Kidney glomerular epithelial cell (primary cell): ENCODE measurements at regions not wholly inside any gene's neighbourhood (a gene's known extent, or its start where the extent isn't known, plus 50 kb on each side); places are given as distances from the start of the nearest gene placed in this dataset.
"Not testable (repeated sequence)": the region's sequence is repeated elsewhere in the genome, so short reads cannot be mapped to it uniquely, and the experiment has no call there.

Source experiments
- DNase-seq: peaks from one replicate; lab custom pipeline; 2025; lab: John Stamatoyannopoulos, UW

DNA sequence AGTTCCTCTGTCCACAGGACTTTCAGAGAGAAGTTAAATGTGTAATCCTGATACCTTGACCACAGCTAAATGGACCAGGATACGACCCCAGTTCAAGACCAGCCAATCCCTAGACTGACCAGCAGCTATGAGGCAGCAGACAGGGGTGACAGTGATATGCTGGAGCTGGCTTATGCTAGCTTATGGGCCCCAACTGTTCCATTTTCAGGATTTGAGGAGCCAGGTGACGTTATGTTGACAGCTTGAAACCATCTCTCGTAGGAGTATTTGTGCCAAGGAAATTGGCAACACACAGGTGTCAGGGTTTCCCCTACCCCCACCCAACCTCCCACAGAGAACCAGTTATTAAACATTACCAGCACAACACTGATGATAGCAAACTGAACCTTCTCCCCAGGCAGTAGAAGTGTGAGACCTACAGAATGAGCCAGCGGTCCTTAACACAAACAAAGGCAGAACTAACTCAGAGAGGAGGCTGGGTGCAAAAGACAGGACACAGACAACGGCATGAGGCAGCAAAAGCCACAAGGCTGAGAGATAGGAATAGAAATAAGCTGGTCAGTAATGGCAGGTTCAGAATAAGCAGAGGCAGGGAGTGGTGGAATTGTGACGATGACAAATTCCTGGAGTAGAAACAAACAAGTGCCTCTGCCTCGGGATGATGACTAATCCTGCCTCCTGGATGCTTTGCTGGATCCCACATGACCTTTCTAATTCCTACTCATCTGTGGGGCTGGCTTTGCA, 85.6 kb upstream of the CPEB2 start:
- peak; percentile 92 for DNase-seq

DNA sequence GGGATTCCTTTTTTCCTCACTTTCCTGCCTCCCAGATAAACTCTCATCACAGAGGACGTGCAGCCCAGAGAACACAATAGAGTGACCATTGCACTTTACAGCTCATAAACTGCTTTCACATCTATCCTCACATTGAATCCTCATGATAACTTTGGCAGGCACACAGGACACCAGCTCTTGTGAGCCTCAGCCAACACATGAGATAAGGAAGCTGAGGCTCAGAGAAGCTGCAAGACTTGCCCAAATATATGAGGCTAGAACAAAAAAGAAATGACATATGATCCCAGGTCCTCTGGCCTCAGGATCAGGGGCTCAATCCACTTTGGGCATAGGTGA, 85.0 kb upstream of the CPEB2 start:
- no peak for DNase-seq

DNA sequence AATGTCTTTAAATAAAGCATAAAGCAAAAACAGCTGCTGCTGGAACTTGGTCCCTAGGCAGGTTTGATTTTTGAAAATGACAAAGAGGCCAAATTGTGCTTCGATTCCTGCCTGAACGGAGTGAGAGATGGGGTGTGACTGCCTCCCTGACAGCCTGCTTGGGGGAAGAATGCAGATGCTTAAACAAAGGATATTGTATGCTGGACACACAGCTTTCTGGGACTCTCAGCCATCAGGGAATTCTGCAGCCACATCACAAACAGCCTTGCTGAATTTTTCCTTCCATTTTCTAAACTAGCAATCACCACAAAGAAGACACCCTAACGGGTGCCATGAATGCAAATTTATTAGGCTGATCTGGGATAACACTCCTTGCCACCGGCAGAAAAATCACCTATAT, 83.9 kb upstream of the CPEB2 start:
- DNase-seq, result no peak

DNA sequence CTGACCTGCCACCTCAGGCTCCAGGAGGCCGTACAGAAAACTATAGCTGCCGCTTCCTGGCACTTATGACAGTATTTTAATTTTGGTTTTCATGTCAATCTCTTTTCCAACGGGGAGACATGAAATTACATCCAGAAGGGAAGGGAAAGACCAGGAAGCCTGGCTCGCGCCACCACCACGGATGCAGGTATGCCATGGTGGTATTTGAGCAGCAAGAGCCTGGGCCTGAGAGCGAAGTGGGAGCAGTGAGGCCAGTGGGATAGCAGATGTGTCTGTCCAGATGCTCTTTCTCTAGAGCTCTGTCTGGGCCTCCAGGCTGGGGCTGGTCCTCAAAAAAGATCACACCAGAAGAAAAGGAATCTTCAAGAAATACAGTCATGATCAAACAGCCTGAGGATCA, 82.5 kb upstream of the CPEB2 start:
- DNase-seq, result no peak

DNA sequence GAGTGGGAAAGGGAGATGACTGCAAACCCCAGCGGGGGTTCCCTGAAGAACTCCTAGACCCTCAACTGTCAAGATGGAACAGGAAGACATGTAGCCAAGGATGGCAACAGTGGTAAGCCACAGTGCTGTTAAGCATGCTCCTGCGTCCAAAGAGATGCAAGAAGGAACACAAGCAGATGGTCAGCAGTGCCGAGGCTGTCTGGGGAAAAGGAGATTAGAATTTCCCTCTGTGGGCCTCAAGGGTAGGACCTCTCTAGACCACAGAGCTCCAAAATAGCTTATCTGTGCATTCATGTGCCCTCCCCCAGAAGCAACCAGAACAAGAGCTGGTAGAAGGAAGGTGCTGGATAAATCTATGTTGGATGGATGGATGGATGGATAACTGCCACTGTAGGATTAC, 82.0 kb upstream of the CPEB2 start:
- no peak for DNase-seq

DNA sequence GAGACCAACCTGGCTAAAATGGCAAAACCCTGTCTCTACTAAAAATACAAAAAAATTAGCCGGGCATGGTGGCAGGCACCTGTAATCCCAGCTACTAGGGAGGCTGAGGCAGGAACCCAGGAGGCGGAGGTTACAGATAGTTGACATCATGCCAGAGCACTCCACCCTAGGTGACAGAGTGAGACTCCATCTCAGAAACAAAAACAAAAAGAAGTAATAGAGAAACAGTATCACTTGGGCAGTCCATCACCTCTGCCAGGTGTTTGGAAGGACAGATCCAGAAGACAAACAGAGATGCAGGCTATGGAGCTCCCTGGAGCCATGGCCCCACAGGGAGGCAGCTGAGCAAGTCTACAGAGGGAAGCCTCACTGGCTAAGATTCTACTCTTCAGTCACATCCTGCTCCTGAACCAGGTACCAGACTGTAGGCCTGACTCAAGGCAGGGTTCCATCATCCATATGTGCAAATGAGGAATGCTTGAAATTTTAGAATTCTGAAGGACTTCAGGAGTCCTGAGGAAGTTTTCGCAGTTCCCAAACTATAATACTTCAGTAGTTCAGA, 81.4 kb upstream of the CPEB2 start:
- no peak for DNase-seq

DNA sequence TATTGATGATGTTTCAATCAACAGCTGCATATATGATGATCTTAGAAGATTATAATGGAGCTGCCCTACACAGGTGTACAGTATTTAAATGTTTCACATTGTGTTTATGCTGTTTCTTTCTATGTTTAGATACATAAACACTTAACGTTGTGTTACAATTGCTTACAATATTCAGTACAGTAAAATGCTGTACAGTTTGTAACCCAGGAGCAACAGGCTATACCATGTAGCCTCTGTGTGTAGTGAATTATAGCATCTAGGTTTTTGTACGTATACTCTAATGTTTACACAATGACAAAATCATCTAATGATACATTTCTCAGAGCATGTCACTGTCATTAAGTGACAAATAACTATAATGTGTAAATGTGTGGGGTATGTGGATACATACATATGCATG, 80.5 kb upstream of the CPEB2 start:
- DNase-seq, result not testable (repeated sequence)

DNA sequence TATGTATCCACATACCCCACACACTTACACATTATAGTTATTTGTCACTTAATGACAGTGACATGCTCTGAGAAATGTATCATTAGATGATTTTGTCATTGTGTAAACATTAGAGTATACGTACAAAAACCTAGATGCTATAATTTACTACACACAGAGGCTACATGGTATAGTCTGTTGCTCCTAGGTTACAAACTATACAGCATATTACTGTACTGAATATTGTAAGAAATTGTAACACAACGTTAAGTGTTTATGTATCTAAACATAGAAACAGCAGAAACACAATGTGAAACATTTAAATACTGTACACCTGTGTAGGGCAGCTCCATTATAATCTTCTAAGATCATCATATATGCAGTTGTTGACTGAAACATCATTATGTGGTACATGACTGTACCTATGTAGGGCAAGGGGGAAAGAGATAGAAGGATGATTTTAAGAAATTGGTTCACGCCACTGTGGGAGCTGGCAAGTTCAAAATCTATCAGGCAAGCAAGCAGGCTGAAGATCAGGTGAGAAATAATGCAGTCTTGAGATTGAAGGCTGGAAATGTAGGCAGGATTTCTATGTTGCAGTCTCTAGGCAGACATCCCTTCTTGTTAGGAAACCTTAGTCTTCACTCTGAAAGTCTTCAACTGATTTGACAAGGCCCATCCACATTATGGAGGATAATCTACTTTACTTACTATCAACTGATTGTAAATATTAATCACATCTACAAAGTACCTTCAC, 78.0 kb upstream of the CPEB2 start:
- DNase-seq, result no peak

DNA sequence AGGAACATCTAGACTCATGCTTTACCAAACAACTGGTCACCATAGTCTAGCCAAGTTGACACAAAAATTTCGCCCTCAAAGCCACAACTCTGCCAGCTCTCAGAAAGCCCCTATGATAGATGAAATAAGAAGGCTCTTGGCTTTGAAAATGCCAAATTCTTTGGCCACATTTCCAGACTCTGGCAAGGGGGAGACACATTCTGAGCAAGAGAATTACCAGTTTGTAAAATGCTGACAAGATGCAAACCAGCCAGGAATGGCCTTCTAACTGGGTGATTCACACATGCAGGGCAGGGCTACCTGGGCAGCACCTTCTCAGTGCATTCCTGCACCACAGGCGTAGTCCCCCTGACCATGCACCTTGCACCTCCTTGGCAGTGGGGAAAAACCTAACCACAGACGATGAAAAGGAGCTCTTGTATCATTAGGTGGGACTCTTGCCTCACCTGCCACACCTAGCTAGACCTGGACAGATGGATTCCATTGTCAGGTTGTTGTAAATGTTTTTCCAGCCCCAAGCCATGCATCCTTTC, 77.4 kb upstream of the CPEB2 start:
- DNase-seq, result no peak

DNA sequence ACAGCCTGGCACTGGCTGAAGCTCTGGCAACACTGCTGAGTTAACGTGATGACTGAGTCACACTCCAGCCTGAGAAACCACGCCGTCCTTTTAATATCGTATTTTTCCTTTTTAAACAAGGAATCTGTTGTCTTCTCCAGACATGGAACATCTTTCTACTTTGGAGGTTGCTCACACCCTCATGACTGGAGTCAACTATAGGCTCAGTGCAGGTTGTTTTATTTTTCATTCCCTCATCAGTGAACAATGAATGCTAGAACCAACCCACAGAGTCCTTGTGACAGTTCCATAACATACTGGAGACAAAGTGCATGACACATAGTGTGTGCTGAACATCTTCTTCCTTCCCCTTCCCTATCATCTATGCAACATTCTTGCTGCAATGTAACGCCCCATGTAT, 76.8 kb upstream of the CPEB2 start:
- no peak for DNase-seq

DNA sequence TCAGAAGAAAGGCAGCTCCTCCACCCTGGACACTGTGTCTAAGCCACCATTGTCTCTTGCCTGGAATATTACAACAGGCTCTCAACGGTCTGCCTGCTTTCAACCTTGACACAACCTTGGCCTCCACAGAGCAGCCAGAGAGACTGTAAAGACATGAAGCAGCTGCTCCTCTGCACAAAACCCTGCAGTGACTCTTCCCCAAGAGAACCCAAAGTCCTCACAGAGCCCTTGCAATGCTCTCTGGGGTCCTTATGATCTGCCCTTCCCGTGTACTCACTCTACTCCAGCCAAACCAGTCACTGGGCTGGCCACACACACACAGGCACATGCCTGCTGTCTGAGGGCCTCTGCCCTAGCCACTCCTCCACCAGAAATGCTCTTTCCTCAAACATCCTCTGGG, 75.9 kb upstream of the CPEB2 start:
- no peak for DNase-seq

DNA sequence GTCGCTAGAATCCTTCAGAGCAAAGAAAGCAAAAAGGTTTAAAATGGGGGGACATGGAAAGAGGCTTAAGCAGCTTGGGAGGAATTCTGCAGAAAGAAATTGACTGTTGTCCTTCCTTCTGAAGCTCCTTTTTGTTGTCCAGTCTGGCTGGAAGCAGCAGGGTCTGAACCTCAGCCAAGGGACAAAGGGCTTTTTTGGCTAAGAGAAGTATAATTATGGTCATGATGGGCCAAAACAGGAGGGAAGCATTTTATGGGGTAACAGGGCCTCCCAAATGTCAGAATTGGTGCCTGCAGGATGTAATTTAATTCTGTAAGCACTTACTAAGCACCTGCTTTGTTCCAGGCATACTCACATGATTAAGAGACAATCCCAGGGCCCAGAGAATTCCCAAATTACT, 74.2 kb upstream of the CPEB2 start:
- no peak for DNase-seq

DNA sequence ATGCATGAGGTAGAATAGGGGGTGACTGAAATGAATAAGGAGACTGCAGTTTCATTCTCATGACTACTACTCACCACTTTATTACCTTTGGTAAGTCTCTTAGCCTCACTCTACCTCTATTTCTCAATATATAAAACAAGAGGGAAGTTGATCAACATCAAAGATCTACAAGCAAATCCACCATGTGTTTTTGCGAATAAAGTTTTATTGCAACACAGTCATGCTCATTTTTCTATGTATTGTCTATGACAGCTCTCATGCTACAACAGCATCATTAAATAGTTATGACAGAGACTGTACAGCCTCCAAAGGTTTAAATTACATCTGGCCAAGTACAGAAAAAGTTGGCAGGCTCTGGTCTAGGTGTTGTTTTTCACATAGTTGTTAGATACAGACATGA, 72.6 kb upstream of the CPEB2 start:
- no peak for DNase-seq

DNA sequence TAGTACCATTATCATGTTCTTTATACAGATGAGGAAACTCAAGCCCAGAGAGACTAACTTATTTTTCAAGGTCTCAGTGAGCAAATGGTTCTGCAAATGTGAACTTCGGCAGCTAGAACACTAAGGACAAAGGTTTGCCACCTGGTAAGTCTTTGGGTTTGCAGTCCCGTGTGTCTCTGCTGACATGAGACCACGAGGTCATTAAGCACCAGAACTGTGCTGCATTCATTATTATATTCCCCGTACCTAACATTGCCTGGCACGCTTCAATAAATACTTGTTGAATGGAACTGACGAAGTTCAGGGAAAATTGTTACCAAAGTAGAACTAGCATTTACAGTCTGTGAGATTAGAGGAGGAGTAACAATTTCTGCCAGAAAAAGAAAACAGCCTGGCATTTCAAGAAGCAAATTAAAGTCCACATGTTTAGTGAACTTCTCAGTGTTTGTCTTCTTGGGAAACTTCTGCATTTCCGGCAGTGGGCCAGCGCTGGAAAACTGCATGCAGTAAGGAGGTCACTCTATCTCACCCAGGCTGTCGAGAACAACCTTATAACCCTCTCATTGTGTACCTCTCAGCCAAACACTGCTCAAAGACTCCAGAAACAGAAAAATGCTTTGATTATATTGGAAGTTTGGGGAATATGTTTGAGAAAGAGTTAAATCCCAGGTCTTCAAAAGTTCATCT, 67.4 kb upstream of the CPEB2 start:
- no peak for DNase-seq

DNA sequence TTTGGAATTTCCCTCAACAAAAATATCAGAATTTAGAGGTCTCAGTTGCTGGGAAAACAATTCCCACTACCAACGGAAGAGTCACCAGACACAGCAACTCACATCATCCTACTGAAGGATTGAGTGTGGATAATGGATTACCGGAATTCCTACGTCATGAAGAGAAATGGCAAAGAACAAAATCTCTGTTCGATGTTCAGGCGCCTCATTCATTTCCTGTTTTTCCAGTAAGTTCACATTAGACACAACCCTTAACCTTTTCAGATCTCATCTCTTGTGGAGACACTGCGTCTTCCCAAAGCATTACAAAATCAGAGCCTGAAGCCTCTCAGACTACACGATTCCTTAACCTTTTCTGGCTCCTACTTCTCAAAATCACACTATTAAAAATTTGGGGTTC, 58.5 kb upstream of the CPEB2 start:
- no peak for DNase-seq

DNA sequence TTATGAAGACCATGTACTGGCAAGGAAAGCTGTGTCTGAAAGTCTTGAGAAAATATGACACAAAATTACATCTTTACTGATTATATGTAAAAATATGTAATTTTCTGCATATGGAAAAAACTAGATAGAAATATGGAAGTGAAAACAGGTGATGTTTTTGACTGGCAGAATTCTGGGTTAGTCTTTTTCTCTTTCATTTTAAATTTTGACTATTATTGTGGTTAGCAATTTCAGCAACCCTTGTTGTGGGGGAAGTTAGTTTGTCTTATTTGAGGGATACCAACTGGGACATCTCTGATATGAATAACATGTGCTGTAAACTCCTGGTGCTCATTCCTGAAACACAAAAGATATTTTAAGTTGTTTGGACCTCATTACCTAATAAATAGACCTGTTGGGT, 49.9 kb upstream of the CPEB2 start:
- DNase-seq, result no peak
